H1 (cell line): ENCODE measurements at regions not wholly inside any gene's neighbourhood (a gene's known extent, or its start where the extent isn't known, plus 50 kb on each side); places are given as distances from the start of the nearest gene placed in this dataset.

Experiments used
- EZH2 ChIP-seq: fragments of 200-600 bp; sonication (generic); IDR thresholded peaks from 2 replicates; pipeline ENCODE4 v1.7.1; 2012; ENCODE audit warnings: low read depth, mild to moderate bottlenecking, moderate library complexity, low read length, inconsistent platforms; ENCODE audit not compliant: severe bottlenecking
- KDM1A ChIP-seq: fragments of 200-600, 300-600 bp; sonication (generic); IDR thresholded peaks from 2 replicates; pipeline ENCODE4 v1.7.1; 2016; ENCODE audit warnings: mild to moderate bottlenecking, low read length, borderline replicate concordance
- RAD21 ChIP-seq, 2 experiments: IDR thresholded peaks in 1 of 2; conservative IDR thresholded peaks in 1 of 2; 2 replicates each; pipeline ENCODE4 v1.6.1; 2011; ENCODE audit warnings: low read depth in 2 of 2, low read length in 2 of 2, improper control_type of control experiment in 1 of 2, inconsistent platforms in 1 of 2, mild to moderate bottlenecking in 1 of 2, moderate library complexity in 1 of 2
- SIX5 ChIP-seq: IDR thresholded peaks from 2 replicates; pipeline ENCODE4 v1.6.1; 2011; ENCODE audit warnings: mild to moderate bottlenecking, low read depth, low read length
- SP1 ChIP-seq: IDR thresholded peaks from 2 replicates; pipeline ENCODE4 v1.6.1; 2011; ENCODE audit warnings: low read depth, low read length
- YY1 ChIP-seq: IDR thresholded peaks from 2 replicates; pipeline ENCODE4 v1.6.1; 2011; ENCODE audit warnings: low read depth, mild to moderate bottlenecking, low read length
- TF ChIP-seq, protein P1 (sequence below), 3 experiments: IDR thresholded peaks; 1 replicate in 2 of 3; 2 replicates in 1 of 3; pipeline versions ENCODE4 v1.5.1 to v1.6.1; 2011; ENCODE audit warnings: low read length in 3 of 3, mild to moderate bottlenecking in 3 of 3, inconsistent platforms in 2 of 3, low read depth in 1 of 3, moderate library complexity in 1 of 3; ENCODE audit not compliant: insufficient read depth in 1 of 3; ENCODE audit errors: control extremely low read depth in 1 of 3
- TF ChIP-seq, protein P2 (sequence below): IDR thresholded peaks from 2 replicates; pipeline ENCODE4 v1.6.1; 2011; ENCODE audit warnings: low read length, improper control_type of control experiment
- TF ChIP-seq, protein P3 (sequence below): IDR thresholded peaks from 2 replicates; pipeline ENCODE4 v1.6.1; 2012; ENCODE audit warnings: low read length, inconsistent platforms

DNA sequence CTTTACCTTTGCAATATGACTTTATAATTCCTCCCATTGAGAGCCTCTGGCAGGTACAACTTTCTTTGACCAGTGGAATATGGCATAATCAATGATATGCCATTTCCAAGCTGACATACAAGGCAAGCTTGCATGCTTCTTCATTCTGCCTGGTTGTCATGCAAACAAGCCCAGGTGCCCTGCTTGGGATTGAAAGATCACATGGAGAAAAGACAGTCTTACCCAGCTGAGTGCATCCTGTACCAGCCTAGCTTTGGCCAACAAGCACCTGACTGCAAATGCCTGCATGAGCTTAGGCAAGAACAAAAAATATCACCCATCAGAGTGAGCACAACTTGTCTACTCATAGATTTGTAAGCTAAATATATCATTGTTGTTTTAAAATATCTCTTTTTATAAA, 82.9 kb upstream of the KCND2 start:
- no peak for TF ChIP-seq RAD21 (IDR thresholded peaks at IDR 0.05 in 1 of 2, conservative IDR thresholded peaks at IDR 0.05 in 1 of 2; ENCODE audit: low read depth in 2 of 2, low read length in 2 of 2)
- TF ChIP-seq, protein P1, sequence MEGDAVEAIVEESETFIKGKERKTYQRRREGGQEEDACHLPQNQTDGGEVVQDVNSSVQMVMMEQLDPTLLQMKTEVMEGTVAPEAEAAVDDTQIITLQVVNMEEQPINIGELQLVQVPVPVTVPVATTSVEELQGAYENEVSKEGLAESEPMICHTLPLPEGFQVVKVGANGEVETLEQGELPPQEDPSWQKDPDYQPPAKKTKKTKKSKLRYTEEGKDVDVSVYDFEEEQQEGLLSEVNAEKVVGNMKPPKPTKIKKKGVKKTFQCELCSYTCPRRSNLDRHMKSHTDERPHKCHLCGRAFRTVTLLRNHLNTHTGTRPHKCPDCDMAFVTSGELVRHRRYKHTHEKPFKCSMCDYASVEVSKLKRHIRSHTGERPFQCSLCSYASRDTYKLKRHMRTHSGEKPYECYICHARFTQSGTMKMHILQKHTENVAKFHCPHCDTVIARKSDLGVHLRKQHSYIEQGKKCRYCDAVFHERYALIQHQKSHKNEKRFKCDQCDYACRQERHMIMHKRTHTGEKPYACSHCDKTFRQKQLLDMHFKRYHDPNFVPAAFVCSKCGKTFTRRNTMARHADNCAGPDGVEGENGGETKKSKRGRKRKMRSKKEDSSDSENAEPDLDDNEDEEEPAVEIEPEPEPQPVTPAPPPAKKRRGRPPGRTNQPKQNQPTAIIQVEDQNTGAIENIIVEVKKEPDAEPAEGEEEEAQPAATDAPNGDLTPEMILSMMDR (IDR thresholded peaks at IDR 0.05; ENCODE audit: control extremely low read depth in 1 of 3, insufficient read depth in 1 of 3, low read depth in 1 of 3, low read length in 3 of 3): no peak
- TF ChIP-seq, protein P2, sequence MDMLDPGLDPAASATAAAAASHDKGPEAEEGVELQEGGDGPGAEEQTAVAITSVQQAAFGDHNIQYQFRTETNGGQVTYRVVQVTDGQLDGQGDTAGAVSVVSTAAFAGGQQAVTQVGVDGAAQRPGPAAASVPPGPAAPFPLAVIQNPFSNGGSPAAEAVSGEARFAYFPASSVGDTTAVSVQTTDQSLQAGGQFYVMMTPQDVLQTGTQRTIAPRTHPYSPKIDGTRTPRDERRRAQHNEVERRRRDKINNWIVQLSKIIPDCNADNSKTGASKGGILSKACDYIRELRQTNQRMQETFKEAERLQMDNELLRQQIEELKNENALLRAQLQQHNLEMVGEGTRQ: 0 out of 2 replicates have a peak, but pooled peaks have one; percentile 16
- no peak for TF ChIP-seq KDM1A
- TF ChIP-seq SP1: no peak
- no peak for TF ChIP-seq YY1
- no peak for TF ChIP-seq SIX5
- no peak for TF ChIP-seq EZH2
- TF ChIP-seq, protein P3, sequence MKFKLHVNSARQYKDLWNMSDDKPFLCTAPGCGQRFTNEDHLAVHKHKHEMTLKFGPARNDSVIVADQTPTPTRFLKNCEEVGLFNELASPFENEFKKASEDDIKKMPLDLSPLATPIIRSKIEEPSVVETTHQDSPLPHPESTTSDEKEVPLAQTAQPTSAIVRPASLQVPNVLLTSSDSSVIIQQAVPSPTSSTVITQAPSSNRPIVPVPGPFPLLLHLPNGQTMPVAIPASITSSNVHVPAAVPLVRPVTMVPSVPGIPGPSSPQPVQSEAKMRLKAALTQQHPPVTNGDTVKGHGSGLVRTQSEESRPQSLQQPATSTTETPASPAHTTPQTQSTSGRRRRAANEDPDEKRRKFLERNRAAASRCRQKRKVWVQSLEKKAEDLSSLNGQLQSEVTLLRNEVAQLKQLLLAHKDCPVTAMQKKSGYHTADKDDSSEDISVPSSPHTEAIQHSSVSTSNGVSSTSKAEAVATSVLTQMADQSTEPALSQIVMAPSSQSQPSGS: no peak
